ENCODE measurements at regions not wholly inside any gene's neighbourhood (a gene's known extent, or its start where the extent isn't known, plus 50 kb on each side); places are given as distances from the start of the nearest gene placed in this dataset.

- Histone ChIP-seq H3K4me3 (ENCODE audit: low read depth in 1 of 3, low read length in 3 of 3) (no peak overlapping the region), H3K9me3 (ENCODE audit: control insufficient read depth in 2 of 2, insufficient read depth in 1 of 2, low read depth in 1 of 2, low read length in 1 of 2) (no peaks in the 10 kb centered on the region), H3K27ac (ENCODE audit: low read depth in 1 of 3, low read length in 2 of 3) (no peak overlapping the region), H3K36me3 (ENCODE audit: control insufficient read depth in 3 of 3, insufficient read depth in 2 of 3, low read depth in 1 of 3, low read length in 3 of 3) (no peaks in the 10 kb centered on the region), H3K4me1 (ENCODE audit: control insufficient read depth in 3 of 3, insufficient read depth in 2 of 3, low read depth in 1 of 3, low read length in 2 of 3) (no peaks in the 10 kb centered on the region), H3K27me3 (ENCODE audit: control insufficient read depth in 3 of 3, insufficient read depth in 3 of 3, low read length in 3 of 3) (no peaks in the 10 kb centered on the region)
- 62 to 84% (median 70%) methylated on average over 6 of the region's 6 CpGs for WGBS, 3 donors
- no peak for FAIRE-seq
- no peak for DNase-seq
Measured at GRCh38 chr21:22421416-22422180, 1423.4 kb downstream of the NCAM2 start.

- Histone ChIP-seq H3K27me3 (ENCODE audit: control insufficient read depth in 3 of 3, insufficient read depth in 3 of 3, low read length in 3 of 3) (no peaks in the 10 kb centered on the region), H3K4me1 (ENCODE audit: control insufficient read depth in 3 of 3, insufficient read depth in 2 of 3, low read depth in 1 of 3, low read length in 2 of 3) (no peaks in the 10 kb centered on the region), H3K4me3 (ENCODE audit: low read depth in 1 of 3, low read length in 3 of 3) (no peak overlapping the region), H3K9me3 (ENCODE audit: control insufficient read depth in 2 of 2, insufficient read depth in 1 of 2, low read depth in 1 of 2, low read length in 1 of 2) (no peaks in the 10 kb centered on the region), H3K27ac (ENCODE audit: low read depth in 1 of 3, low read length in 2 of 3) (no peak overlapping the region), H3K36me3 (ENCODE audit: control insufficient read depth in 3 of 3, insufficient read depth in 2 of 3, low read depth in 1 of 3, low read length in 3 of 3) (no peaks in the 10 kb centered on the region)
- DNase-seq, result no peak
- no peak for FAIRE-seq
- WGBS, 3 donors, result 80 to 92% (median 82%) methylated on average over 8 of the region's 8 CpGs
Measured at GRCh38 chr21:22438428-22439086, 1440.3 kb downstream of the NCAM2 start.

GRCh38 chr21:22444990-22445389 lies 1446.8 kb downstream of the NCAM2 start:
- Histone ChIP-seq H3K4me3 (ENCODE audit: low read depth in 1 of 3, low read length in 3 of 3) (no peak overlapping the region), H3K27ac (ENCODE audit: low read depth in 1 of 3, low read length in 2 of 3) (no peak overlapping the region), H3K36me3 (ENCODE audit: control insufficient read depth in 3 of 3, insufficient read depth in 2 of 3, low read depth in 1 of 3, low read length in 3 of 3) (no peaks in the 10 kb centered on the region), H3K4me1 (ENCODE audit: control insufficient read depth in 3 of 3, insufficient read depth in 2 of 3, low read depth in 1 of 3, low read length in 2 of 3) (no peaks in the 10 kb centered on the region), H3K9me3 (ENCODE audit: control insufficient read depth in 2 of 2, insufficient read depth in 1 of 2, low read depth in 1 of 2, low read length in 1 of 2) (no peaks in the 10 kb centered on the region), H3K27me3 (ENCODE audit: control insufficient read depth in 3 of 3, insufficient read depth in 3 of 3, low read length in 3 of 3) (no peaks in the 10 kb centered on the region)
- WGBS, 3 donors, result 68 to 77% (median 75%) methylated on average over 5 of the region's 5 CpGs
- no peak for FAIRE-seq
- DNase-seq, result no peak

- Histone ChIP-seq H3K27me3 (ENCODE audit: control insufficient read depth in 3 of 3, insufficient read depth in 3 of 3, low read length in 3 of 3) (no peaks in the 10 kb centered on the region), H3K4me3 (ENCODE audit: low read depth in 1 of 3, low read length in 3 of 3) (no peak overlapping the region), H3K27ac (ENCODE audit: low read depth in 1 of 3, low read length in 2 of 3) (no peak overlapping the region), H3K9me3 (ENCODE audit: control insufficient read depth in 2 of 2, insufficient read depth in 1 of 2, low read depth in 1 of 2, low read length in 1 of 2) (no peaks in the 10 kb centered on the region), H3K36me3 (ENCODE audit: control insufficient read depth in 3 of 3, insufficient read depth in 2 of 3, low read depth in 1 of 3, low read length in 3 of 3) (no peaks in the 10 kb centered on the region), H3K4me1 (ENCODE audit: control insufficient read depth in 3 of 3, insufficient read depth in 2 of 3, low read depth in 1 of 3, low read length in 2 of 3) (no peaks in the 10 kb centered on the region)
- 70 to 89% (median 88%) methylated on average over 1 of the region's 1 CpG for WGBS, 3 donors
- no peak for DNase-seq
- no peak for FAIRE-seq
Measured at GRCh38 chr21:22450507-22450906, 1452.3 kb downstream of the NCAM2 start.

- DNase-seq (no peak), FAIRE-seq (no peak)
- H3K4me3 ChIP-seq (ENCODE audit: low read depth in 1 of 3, low read length in 3 of 3), result no peak overlapping the region
- H3K9me3 ChIP-seq (ENCODE audit: control insufficient read depth in 2 of 2, insufficient read depth in 1 of 2, low read depth in 1 of 2, low read length in 1 of 2), result no peaks in the 10 kb centered on the region
- no peak overlapping the region for H3K27ac ChIP-seq (ENCODE audit: low read depth in 1 of 3, low read length in 2 of 3)
- no peaks in the 10 kb centered on the region for H3K4me1 ChIP-seq (ENCODE audit: control insufficient read depth in 3 of 3, insufficient read depth in 2 of 3, low read depth in 1 of 3, low read length in 2 of 3)
- no peaks in the 10 kb centered on the region for H3K36me3 ChIP-seq (ENCODE audit: control insufficient read depth in 3 of 3, insufficient read depth in 2 of 3, low read depth in 1 of 3, low read length in 3 of 3)
- 51 to 64% (median 59%) methylated on average over 2 of the region's 2 CpGs for WGBS, 3 donors
- no peaks in the 10 kb centered on the region for H3K27me3 ChIP-seq (ENCODE audit: control insufficient read depth in 3 of 3, insufficient read depth in 3 of 3, low read length in 3 of 3)
Measured at GRCh38 chr21:22456241-22456640, 1458.0 kb downstream of the NCAM2 start.

- DNase-seq (no peak), FAIRE-seq (no peak)
- H3K27me3 ChIP-seq (ENCODE audit: control insufficient read depth in 3 of 3, insufficient read depth in 3 of 3, low read length in 3 of 3), result no peaks in the 10 kb centered on the region
- peaks cover 0 to 3% of the 10 kb centered on the region in 2 donors for H3K9me3 ChIP-seq (ENCODE audit: control insufficient read depth in 2 of 2, insufficient read depth in 1 of 2, low read depth in 1 of 2, low read length in 1 of 2)
- H3K4me1 ChIP-seq (ENCODE audit: control insufficient read depth in 3 of 3, insufficient read depth in 2 of 3, low read depth in 1 of 3, low read length in 2 of 3), result no peaks in the 10 kb centered on the region
- H3K27ac ChIP-seq (ENCODE audit: low read depth in 1 of 3, low read length in 2 of 3), result no peak overlapping the region
- no peaks in the 10 kb centered on the region for H3K36me3 ChIP-seq (ENCODE audit: control insufficient read depth in 3 of 3, insufficient read depth in 2 of 3, low read depth in 1 of 3, low read length in 3 of 3)
- 89 to 100% (median 95%) methylated on average over 1 of the region's 1 CpG for WGBS, 3 donors
- H3K4me3 ChIP-seq (ENCODE audit: low read depth in 1 of 3, low read length in 3 of 3), result no peak overlapping the region
Measured at GRCh38 chr21:22468893-22469292, 1470.7 kb downstream of the NCAM2 start.

GRCh38 chr21:22474403-22474802 lies 1476.2 kb downstream of the NCAM2 start:
- 66 to 78% (median 73%) methylated on average over 1 of the region's 1 CpG for WGBS, 3 donors
- FAIRE-seq, result no peak
- H3K4me3 ChIP-seq (ENCODE audit: low read depth in 1 of 3, low read length in 3 of 3), result no peak overlapping the region

GRCh38 chr21:22476214-22476613 lies 1478.0 kb downstream of the NCAM2 start:
- H3K27me3 ChIP-seq (ENCODE audit: control insufficient read depth in 3 of 3, insufficient read depth in 3 of 3, low read length in 3 of 3), result no peaks in the 10 kb centered on the region
- no peak overlapping the region for H3K4me3 ChIP-seq (ENCODE audit: low read depth in 1 of 3, low read length in 3 of 3)
- DNase-seq (no peak), FAIRE-seq (no peak)
- no peaks in the 10 kb centered on the region for H3K36me3 ChIP-seq (ENCODE audit: control insufficient read depth in 3 of 3, insufficient read depth in 2 of 3, low read depth in 1 of 3, low read length in 3 of 3)
- 77 to 87% (median 82%) methylated on average over 2 of the region's 2 CpGs for WGBS, 3 donors
- no peaks in the 10 kb centered on the region for H3K4me1 ChIP-seq (ENCODE audit: control insufficient read depth in 3 of 3, insufficient read depth in 2 of 3, low read depth in 1 of 3, low read length in 2 of 3)
- no peaks in the 10 kb centered on the region for H3K9me3 ChIP-seq (ENCODE audit: control insufficient read depth in 2 of 2, insufficient read depth in 1 of 2, low read depth in 1 of 2, low read length in 1 of 2)
- no peak overlapping the region for H3K27ac ChIP-seq (ENCODE audit: low read depth in 1 of 3, low read length in 2 of 3)

More at GRCh38 chr21:22474403-22474802, 1476.2 kb downstream of the NCAM2 start:
- Histone ChIP-seq H3K36me3 (ENCODE audit: control insufficient read depth in 3 of 3, insufficient read depth in 2 of 3, low read depth in 1 of 3, low read length in 3 of 3) (no peaks in the 10 kb centered on the region), H3K27me3 (ENCODE audit: control insufficient read depth in 3 of 3, insufficient read depth in 3 of 3, low read length in 3 of 3) (no peaks in the 10 kb centered on the region), H3K9me3 (ENCODE audit: control insufficient read depth in 2 of 2, insufficient read depth in 1 of 2, low read depth in 1 of 2, low read length in 1 of 2) (no peaks in the 10 kb centered on the region), H3K4me1 (ENCODE audit: control insufficient read depth in 3 of 3, insufficient read depth in 2 of 3, low read depth in 1 of 3, low read length in 2 of 3) (no peaks in the 10 kb centered on the region), H3K27ac (ENCODE audit: low read depth in 1 of 3, low read length in 2 of 3) (no peak overlapping the region)
- no peak for DNase-seq

Measured in small intestine (tissue), 7 donors.